B cell (primary cell): ENCODE measurements at regions not wholly inside any gene's neighbourhood (a gene's known extent, or its start where the extent isn't known, plus 50 kb on each side); places are given as distances from the start of the nearest gene placed in this dataset.

Source experiments
- ATAC-seq: fragments of 200-7000 bp; cut with Tn5 transposase; one replicate; pipeline ENCODE4 v1.10.0; 2021; ENCODE audit warnings: low read depth, mild to moderate bottlenecking, moderate number of reproducible peaks, moderate library complexity
- CTCF ChIA-PET: fragments of 350-600 bp; sonication (Branson Sonifier 250); formaldehyde crosslinking; loops from one replicate; lab custom pipeline; 2021; ENCODE audit warnings: antibody characterized with exemption, inconsistent platforms; lab: Charles Lee
- POLR2A ChIA-PET: fragments of 350-600 bp; sonication (Branson Sonifier 250); formaldehyde crosslinking; loops from one replicate; lab custom pipeline; 2021; ENCODE audit warnings: antibody characterized with exemption; lab: Charles Lee
- DNase-seq: peaks from one replicate; pipeline ENCODE4 v3.0.0; 2013
- H2AFZ ChIP-seq: 2 replicates; pipeline ENCODE4 v1.6.1; 2012; ENCODE audit warnings: mild to moderate bottlenecking, low read depth, low read length; ENCODE audit not compliant: insufficient read depth, poor library complexity, severe bottlenecking
- H3K27ac ChIP-seq, 2 donors: 1 replicate in 1 of 2; 2 replicates in 1 of 2; pipeline ENCODE4 v1.5.1; 2012 to 2013; ENCODE audit warnings: low read length in 2 of 2, mild to moderate bottlenecking in 2 of 2, moderate library complexity in 1 of 2
- H3K27me3 ChIP-seq, 4 experiments: fragments of 200-600 bp in 1 of 4; sonication (generic) in 1 of 4; replicated peaks in 1 of 4; 1 replicate in 2 of 4; 2 replicates in 2 of 4; pipeline versions ENCODE4 v1.6.1 to v1.7.0; 2013 to 2016; ENCODE audit warnings: low read length in 3 of 4, mild to moderate bottlenecking in 2 of 4, mixed read lengths in 1 of 4, moderate library complexity in 1 of 4; ENCODE audit not compliant: insufficient read depth in 4 of 4, control insufficient read depth in 3 of 4; ENCODE audit errors: control extremely low read depth in 1 of 4
- H3K36me3 ChIP-seq, 2 experiments: replicated peaks in 1 of 2; 1 replicate in 1 of 2; 2 replicates in 1 of 2; pipeline versions ENCODE4 v1.6.1 to v1.7.1; 2013; ENCODE audit warnings: low read length in 1 of 2; ENCODE audit not compliant: insufficient read depth in 2 of 2, control insufficient read depth in 1 of 2; ENCODE audit errors: control extremely low read depth in 1 of 2, extremely low read depth in 1 of 2
- H3K4me1 ChIP-seq, 2 donors: fragments of 200-600 bp in 1 of 2; sonication (generic) in 1 of 2; 1 replicate in 1 of 2; 2 replicates in 1 of 2; pipeline versions ENCODE4 v1.5.1 to v1.6.1; 2013 to 2017; ENCODE audit warnings: low read length in 2 of 2; ENCODE audit not compliant: control insufficient read depth in 2 of 2, insufficient read depth in 2 of 2
- H3K4me2 ChIP-seq: replicated peaks from 2 replicates; pipeline ENCODE3; 2012; ENCODE audit warnings: mild to moderate bottlenecking, low read depth, low read length; ENCODE audit not compliant: poor library complexity, severe bottlenecking
- H3K4me3 ChIP-seq, 5 experiments: fragments of 200-600 bp in 1 of 5; sonication (generic) in 1 of 5; 1 replicate in 3 of 5; 2 replicates in 2 of 5; pipeline versions ENCODE4 v1.5.1 to v1.7.0; 2011 to 2016; ENCODE audit warnings: low read length in 4 of 5, mild to moderate bottlenecking in 4 of 5, low read depth in 2 of 5, control low read depth in 1 of 5, moderate library complexity in 1 of 5; ENCODE audit not compliant: insufficient read depth in 1 of 5; ENCODE audit errors: control extremely low read depth in 1 of 5, extremely low read depth in 1 of 5
- H3K79me2 ChIP-seq: fragments of 200-600 bp; sonication (generic); one replicate; pipeline ENCODE4 v1.6.0; 2016; ENCODE audit warnings: low read length; ENCODE audit not compliant: control insufficient read depth, insufficient read depth
- H3K9ac ChIP-seq: fragments of 200-600 bp; sonication (generic); 2 replicates; pipeline ENCODE4 v1.6.1; 2017; ENCODE audit warnings: mild to moderate bottlenecking, low read length, moderate library complexity
- H3K9me3 ChIP-seq, 3 donors: one replicate each; pipeline versions ENCODE4 v1.6.1 to v1.7.1; 2013; ENCODE audit warnings: low read length in 2 of 3; ENCODE audit not compliant: control insufficient read depth in 2 of 3, insufficient read depth in 1 of 3; ENCODE audit errors: control extremely low read depth in 1 of 3
- H4K20me1 ChIP-seq: 2 replicates; pipeline ENCODE4 v1.6.0; 2012; ENCODE audit warnings: mild to moderate bottlenecking, low read length; ENCODE audit not compliant: insufficient read depth, control insufficient read depth, poor library complexity, severe bottlenecking
- H3K27ac Mint-ChIP-seq: one replicate; pipeline ENCODE4 v1.8.0; 2021; ENCODE audit warnings: mixed read lengths
- H3K27me3 Mint-ChIP-seq: one replicate; pipeline ENCODE4 v1.8.0; 2021; ENCODE audit warnings: mixed read lengths
- H3K4me1 Mint-ChIP-seq: one replicate; pipeline ENCODE4 v1.8.0; 2021; ENCODE audit warnings: mixed read lengths
- H3K4me3 Mint-ChIP-seq: one replicate; pipeline ENCODE4 v1.8.0; 2021; ENCODE audit warnings: mixed read lengths
- H3K9me3 Mint-ChIP-seq: one replicate; pipeline ENCODE4 v1.8.0; 2022; ENCODE audit warnings: mixed read lengths; ENCODE audit not compliant: insufficient read depth
- EZH2 ChIP-seq: IDR thresholded peaks from 2 replicates; pipeline ENCODE4 v1.6.1; 2012; ENCODE audit warnings: borderline replicate concordance, low read depth, mild to moderate bottlenecking, moderate library complexity, low read length; ENCODE audit not compliant: insufficient read depth, poor library complexity, severe bottlenecking
- WGBS: methylation state at CpG from one replicate; pipeline ENCODE4 v1.1.5; 2013; ENCODE audit warnings: missing lambda C conversion rate; ENCODE audit not compliant: insufficient coverage; 5-methylcytosine and 5-hydroxymethylcytosine counted together
- intact Hi-C: fragments of 100-400 bp; cut with micrococcal nuclease; formaldehyde crosslinking; loops from one replicate; pipeline ENCODE4 v1.10.0; 2022
- TF ChIP-seq, protein P1 (sequence below): fragments of 200-600 bp; IDR thresholded peaks from one replicate; pipeline ENCODE4 v1.8.0; 2022; ENCODE audit warnings: antibody characterized with exemption, mild to moderate bottlenecking

- H3K27me3 Mint-ChIP-seq, result no peaks in the 10 kb centered on the region
- ATAC-seq (no peak), DNase-seq (no peak)
- H3K27ac Mint-ChIP-seq, result no peak overlapping the region
- TF ChIP-seq, protein P1, sequence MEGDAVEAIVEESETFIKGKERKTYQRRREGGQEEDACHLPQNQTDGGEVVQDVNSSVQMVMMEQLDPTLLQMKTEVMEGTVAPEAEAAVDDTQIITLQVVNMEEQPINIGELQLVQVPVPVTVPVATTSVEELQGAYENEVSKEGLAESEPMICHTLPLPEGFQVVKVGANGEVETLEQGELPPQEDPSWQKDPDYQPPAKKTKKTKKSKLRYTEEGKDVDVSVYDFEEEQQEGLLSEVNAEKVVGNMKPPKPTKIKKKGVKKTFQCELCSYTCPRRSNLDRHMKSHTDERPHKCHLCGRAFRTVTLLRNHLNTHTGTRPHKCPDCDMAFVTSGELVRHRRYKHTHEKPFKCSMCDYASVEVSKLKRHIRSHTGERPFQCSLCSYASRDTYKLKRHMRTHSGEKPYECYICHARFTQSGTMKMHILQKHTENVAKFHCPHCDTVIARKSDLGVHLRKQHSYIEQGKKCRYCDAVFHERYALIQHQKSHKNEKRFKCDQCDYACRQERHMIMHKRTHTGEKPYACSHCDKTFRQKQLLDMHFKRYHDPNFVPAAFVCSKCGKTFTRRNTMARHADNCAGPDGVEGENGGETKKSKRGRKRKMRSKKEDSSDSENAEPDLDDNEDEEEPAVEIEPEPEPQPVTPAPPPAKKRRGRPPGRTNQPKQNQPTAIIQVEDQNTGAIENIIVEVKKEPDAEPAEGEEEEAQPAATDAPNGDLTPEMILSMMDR, result no peak
- TF ChIP-seq EZH2, result no peak
- ChIA-PET POLR2A (no interaction called here), CTCF (no interaction called here)
- intact Hi-C loops, result no loop called here
- Histone ChIP-seq H3K79me2 (no peaks in the 10 kb centered on the region), H3K9ac (no peak overlapping the region), H3K27me3 (no peaks in the 10 kb centered on the region), H3K4me1 (no peaks in the 10 kb centered on the region), H4K20me1 (no peaks in the 10 kb centered on the region), H3K4me2 (no peak overlapping the region), H3K4me3 (no peak overlapping the region), H2AFZ (no peak overlapping the region), H3K9me3 (peaks cover 1 to 20% (median 5%) of the 10 kb centered on the region in 3 donors), H3K27ac (no peak overlapping the region), H3K36me3 (no peaks in the 10 kb centered on the region)
- WGBS, result 80% methylated on average over 1 of the region's 1 CpG
- H3K4me1 Mint-ChIP-seq, result no peaks in the 10 kb centered on the region
- H3K9me3 Mint-ChIP-seq, result peaks cover 13% of the 10 kb centered on the region
- no peak overlapping the region for H3K4me3 Mint-ChIP-seq
These were observed 179.9 kb upstream of the PLET1 start for GRCh38 chr11:112440518-112440917.

GRCh38 chr11:112448168-112448567 lies 187.5 kb upstream of the PLET1 start:
- H3K9ac ChIP-seq, result no peak overlapping the region
- WGBS, result 90% methylated on average over 4 of the region's 4 CpGs
- Mint-ChIP-seq H3K27me3 (peaks cover 4% of the 10 kb centered on the region), H3K4me1 (no peaks in the 10 kb centered on the region), H3K27ac (no peak overlapping the region), H3K9me3 (peaks cover 6% of the 10 kb centered on the region), H3K4me3 (no peak overlapping the region)
- intact Hi-C loops, result no loop called here
- DNase-seq, result no peak
- no peak overlapping the region for H3K27ac ChIP-seq
- H3K9me3 ChIP-seq, result peaks cover 0 to 13% (median 4%) of the 10 kb centered on the region in 3 donors
- TF ChIP-seq, protein P1, result no peak
- no peak for TF ChIP-seq EZH2
- H3K27me3 ChIP-seq, result no peaks in the 10 kb centered on the region
- H2AFZ ChIP-seq, result no peak overlapping the region
- no peaks in the 10 kb centered on the region for H3K36me3 ChIP-seq
- no peak overlapping the region for H3K4me2 ChIP-seq
- ChIA-PET POLR2A (no interaction called here), CTCF (no interaction called here)
- no peaks in the 10 kb centered on the region for H4K20me1 ChIP-seq
- ATAC-seq, result no peak
- H3K4me1 ChIP-seq, result no peaks in the 10 kb centered on the region
- no peak overlapping the region for H3K4me3 ChIP-seq
- no peaks in the 10 kb centered on the region for H3K79me2 ChIP-seq
